NOMO-1 (cell line): ENCODE measurements at regions not wholly inside any gene's neighbourhood (a gene's known extent, or its start where the extent isn't known, plus 50 kb on each side); places are given as distances from the start of the nearest gene placed in this dataset.

Experiments used
- DNase-seq, 2 experiments: peaks; one replicate each; lab custom pipeline; 2025; ENCODE audit not compliant: unreplicated experiment in 2 of 2; lab: John Stamatoyannopoulos, UW

- no peak for DNase-seq
Observed at GRCh38 chr16:81185416-81185815, 53.1 kb upstream of the BCO1 start.

- no peak for DNase-seq
Observed at GRCh38 chr16:81181013-81181720, 57.3 kb upstream of the BCO1 start.

GRCh38 chr16:81180578-81180977 is 57.9 kb upstream of the BCO1 start:
- no peak for DNase-seq

- DNase-seq = peak in 1 of 2 experiments; percentile 23
Observed at GRCh38 chr16:81179219-81179618, 59.3 kb upstream of the BCO1 start.

- DNase-seq = no peak
Observed at GRCh38 chr16:81175325-81175891, 63.1 kb upstream of the BCO1 start.

- no peak for DNase-seq
Observed at GRCh38 chr16:81174644-81175324, 63.7 kb upstream of the BCO1 start.

- DNase-seq = no peak
Observed at GRCh38 chr16:81172769-81173658, 65.5 kb upstream of the BCO1 start.

GRCh38 chr16:81170824-81171223 is 67.7 kb upstream of the BCO1 start:
- DNase-seq = no peak

GRCh38 chr16:81168406-81168805 is 70.1 kb upstream of the BCO1 start:
- DNase-seq = no peak

GRCh38 chr16:81167851-81168250 is 70.6 kb upstream of the BCO1 start:
- DNase-seq = no peak

- no peak for DNase-seq
Observed at GRCh38 chr16:81166417-81167300, 70.5 kb upstream of the GCSH start.

GRCh38 chr16:81165411-81166097 is 69.4 kb upstream of the GCSH start:
- DNase-seq = no peak

- no peak for DNase-seq
Observed at GRCh38 chr16:81164958-81165357, 68.8 kb upstream of the GCSH start.

- DNase-seq = no peak
Observed at GRCh38 chr16:81164481-81164880, 68.3 kb upstream of the GCSH start.

- no peak for DNase-seq
Observed at GRCh38 chr16:81163671-81164070, 67.5 kb upstream of the GCSH start.

GRCh38 chr16:81158964-81159363 is 62.8 kb upstream of the GCSH start:
- DNase-seq = no peak

GRCh38 chr16:81155769-81156168 is 59.6 kb upstream of the GCSH start:
- DNase-seq = no peak

GRCh38 chr16:81151648-81152310 is 55.6 kb upstream of the GCSH start:
- DNase-seq = no peak

GRCh38 chr16:81149614-81150013 is 53.4 kb upstream of the GCSH start:
- no peak for DNase-seq
